ENCODE measurements at regions not wholly inside any gene's neighbourhood (a gene's known extent, or its start where the extent isn't known, plus 50 kb on each side); places are given as distances from the start of the nearest gene placed in this dataset.

- H3K27ac ChIP-seq, result no peak overlapping the region
- TF ChIP-seq, protein P1, sequence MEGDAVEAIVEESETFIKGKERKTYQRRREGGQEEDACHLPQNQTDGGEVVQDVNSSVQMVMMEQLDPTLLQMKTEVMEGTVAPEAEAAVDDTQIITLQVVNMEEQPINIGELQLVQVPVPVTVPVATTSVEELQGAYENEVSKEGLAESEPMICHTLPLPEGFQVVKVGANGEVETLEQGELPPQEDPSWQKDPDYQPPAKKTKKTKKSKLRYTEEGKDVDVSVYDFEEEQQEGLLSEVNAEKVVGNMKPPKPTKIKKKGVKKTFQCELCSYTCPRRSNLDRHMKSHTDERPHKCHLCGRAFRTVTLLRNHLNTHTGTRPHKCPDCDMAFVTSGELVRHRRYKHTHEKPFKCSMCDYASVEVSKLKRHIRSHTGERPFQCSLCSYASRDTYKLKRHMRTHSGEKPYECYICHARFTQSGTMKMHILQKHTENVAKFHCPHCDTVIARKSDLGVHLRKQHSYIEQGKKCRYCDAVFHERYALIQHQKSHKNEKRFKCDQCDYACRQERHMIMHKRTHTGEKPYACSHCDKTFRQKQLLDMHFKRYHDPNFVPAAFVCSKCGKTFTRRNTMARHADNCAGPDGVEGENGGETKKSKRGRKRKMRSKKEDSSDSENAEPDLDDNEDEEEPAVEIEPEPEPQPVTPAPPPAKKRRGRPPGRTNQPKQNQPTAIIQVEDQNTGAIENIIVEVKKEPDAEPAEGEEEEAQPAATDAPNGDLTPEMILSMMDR (conservative IDR thresholded peaks at IDR 0.05), result no peak
Observed at GRCh38 chr12:86473231-86473630, 217.0 kb upstream of the MGAT4C start.

DNA sequence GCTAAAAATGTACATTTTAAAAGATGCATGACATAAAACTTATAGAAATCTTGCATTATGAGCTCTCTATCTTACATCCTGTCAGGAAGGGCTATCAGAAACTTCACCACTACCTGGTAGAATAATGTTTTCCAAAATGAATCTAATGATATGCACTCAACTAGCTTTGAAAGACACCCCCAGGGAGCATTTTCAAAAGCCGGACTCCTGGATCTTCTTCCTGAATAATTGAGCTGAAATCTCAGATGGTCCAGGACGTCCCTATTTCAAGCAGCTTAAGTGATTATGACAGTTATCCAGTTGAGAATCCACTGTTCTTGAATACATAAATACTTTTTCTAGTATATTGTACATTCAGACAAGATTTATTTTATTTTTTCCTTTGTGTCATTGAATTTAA is 200.6 kb upstream of the MGAT4C start:
- H3K27ac ChIP-seq, result no peak overlapping the region
- TF ChIP-seq, protein P1 (conservative IDR thresholded peaks at IDR 0.05), result no peak

DNA sequence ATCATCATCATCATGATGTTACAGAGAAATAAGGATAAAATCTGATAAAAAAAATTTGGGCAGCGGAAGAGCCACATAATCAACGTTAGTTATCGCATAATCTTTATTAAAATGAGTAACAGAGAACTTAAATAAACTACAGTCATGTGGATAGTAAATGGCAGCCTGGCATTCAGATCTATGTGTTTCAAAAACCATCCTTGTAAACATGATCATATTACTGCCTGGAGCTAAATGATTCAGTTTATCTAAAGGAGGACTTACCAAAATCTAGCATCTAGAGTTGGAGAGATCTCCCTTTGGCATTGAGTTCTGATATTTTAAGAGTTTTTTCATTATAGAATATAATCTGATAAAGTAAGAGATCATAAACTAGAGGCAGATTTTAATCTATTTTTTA is 200.1 kb upstream of the MGAT4C start:
- H3K27ac ChIP-seq, result no peak overlapping the region

DNA sequence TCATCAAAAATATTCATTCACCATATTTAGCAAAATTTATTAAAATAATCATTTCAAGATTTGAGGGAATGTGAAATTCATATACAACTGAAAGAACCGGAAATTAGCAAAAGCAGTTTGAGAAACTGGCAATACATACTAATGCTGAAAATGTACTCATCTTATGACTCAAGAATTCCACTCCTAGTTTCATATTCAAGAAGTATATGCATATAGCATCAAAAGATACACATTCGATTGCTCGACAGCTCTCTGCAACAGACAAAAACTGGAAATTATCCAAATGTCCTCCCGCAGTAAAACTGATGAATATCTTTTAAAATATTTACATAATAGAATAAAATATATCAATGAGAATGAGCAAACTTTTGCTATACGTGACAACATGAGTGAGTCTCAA is 189.2 kb upstream of the MGAT4C start:
- H3K27ac ChIP-seq, result no peak overlapping the region

More for the DNA sequence above, 200.1 kb upstream of the MGAT4C start:
- TF ChIP-seq, protein P1 (conservative IDR thresholded peaks at IDR 0.05), result no peak

GRCh38 chr12:86435053-86435452 is 178.9 kb upstream of the MGAT4C start:
- TF ChIP-seq, protein P1 (conservative IDR thresholded peaks at IDR 0.05), result no peak

More for the DNA sequence above, 189.2 kb upstream of the MGAT4C start:
- TF ChIP-seq, protein P1 (conservative IDR thresholded peaks at IDR 0.05), result no peak

DNA sequence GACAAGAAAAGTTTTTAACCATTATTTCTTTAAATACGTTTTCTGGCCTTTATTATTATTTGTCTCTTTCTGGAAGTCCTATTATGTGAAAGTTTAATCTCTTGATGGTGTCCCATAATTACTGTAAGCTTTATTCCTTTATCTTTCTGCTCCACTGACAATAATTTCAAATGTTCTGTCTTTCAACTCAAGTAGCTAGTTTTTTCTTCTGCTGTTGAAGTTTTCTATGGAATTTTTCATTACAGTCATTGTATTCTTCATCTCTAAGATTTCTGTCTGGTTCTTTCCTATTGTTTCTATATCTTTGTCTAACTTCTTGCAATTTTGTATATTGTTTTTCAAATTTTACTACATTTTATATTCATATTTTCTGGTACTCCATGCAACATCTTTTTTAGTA is 173.6 kb upstream of the MGAT4C start:
- TF ChIP-seq, protein P1 (conservative IDR thresholded peaks at IDR 0.05), result no peak
- H3K27ac ChIP-seq, result no peak overlapping the region

More at GRCh38 chr12:86435053-86435452, 178.9 kb upstream of the MGAT4C start:
- H3K27ac ChIP-seq, result no peak overlapping the region

DNA sequence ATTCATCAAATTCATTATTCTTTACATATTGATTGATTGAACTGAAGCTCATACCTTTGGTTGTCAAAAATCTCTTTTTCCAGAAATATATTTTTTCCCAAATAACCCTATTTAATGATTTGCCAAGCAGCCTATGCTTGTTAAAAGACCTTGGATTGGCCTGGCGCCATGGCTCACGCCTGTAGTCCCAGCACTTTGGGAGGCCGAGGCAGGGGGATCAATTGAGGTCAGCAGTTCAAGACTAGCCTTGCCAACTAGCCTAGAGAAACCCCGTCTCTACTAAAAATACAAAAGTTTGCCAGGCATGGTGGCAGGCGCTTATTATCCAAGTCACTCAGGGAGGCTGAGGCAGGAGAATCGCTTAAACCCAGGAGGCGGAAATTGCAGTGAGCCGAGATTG is 165.1 kb upstream of the MGAT4C start:
- H3K27ac ChIP-seq, result no peak overlapping the region
- TF ChIP-seq, protein P1 (conservative IDR thresholded peaks at IDR 0.05), result no peak
